Thymus (tissue), 11 donors: ENCODE measurements at regions not wholly inside any gene's neighbourhood (a gene's known extent, or its start where the extent isn't known, plus 50 kb on each side); places are given as distances from the start of the nearest gene placed in this dataset.
A peak's percentile ranks its signal among the peaks of the same experiment; 100 is the strongest.
"Not testable (repeated sequence)": the region's sequence is repeated elsewhere in the genome, so short reads cannot be mapped to it uniquely, and the experiment has no call there.

ENCODE experiments used
- DNase-seq, 9 donors: peaks; one replicate each; pipeline ENCODE4 v3.0.0-alpha.2; 2013; ENCODE audit warnings: low spot score in 9 of 9, low read depth in 6 of 9, missing footprints in 1 of 9
- H3K27ac ChIP-seq, 2 donors: one replicate each; pipeline ENCODE4 v1.5.1; 2013; ENCODE audit warnings: control low read depth in 1 of 2, low read depth in 1 of 2, low read length in 1 of 2, mild to moderate bottlenecking in 1 of 2, moderate library complexity in 1 of 2
- H3K27me3 ChIP-seq, 2 donors: one replicate each; pipeline ENCODE4 v1.5.1; 2013; ENCODE audit warnings: low read length in 1 of 2; ENCODE audit not compliant: control insufficient read depth in 2 of 2, insufficient read depth in 1 of 2
- H3K36me3 ChIP-seq, 2 donors: one replicate each; pipeline ENCODE4 v1.5.1; 2013; ENCODE audit warnings: low read length in 1 of 2, mild to moderate bottlenecking in 1 of 2, moderate library complexity in 1 of 2; ENCODE audit not compliant: control insufficient read depth in 2 of 2, insufficient read depth in 2 of 2
- H3K4me1 ChIP-seq, 2 donors: one replicate each; pipeline ENCODE4 v1.5.1; 2013; ENCODE audit warnings: low read length in 2 of 2; ENCODE audit not compliant: control insufficient read depth in 2 of 2, insufficient read depth in 2 of 2
- H3K4me3 ChIP-seq, 2 donors: one replicate each; pipeline ENCODE4 v1.5.1; 2013; ENCODE audit warnings: low read length in 2 of 2, control low read depth in 1 of 2, mild to moderate bottlenecking in 1 of 2
- H3K9me3 ChIP-seq, 2 donors: one replicate each; pipeline ENCODE4 v1.5.1; 2013; ENCODE audit warnings: low read length in 1 of 2, mild to moderate bottlenecking in 1 of 2; ENCODE audit not compliant: control insufficient read depth in 2 of 2, insufficient read depth in 1 of 2
- WGBS: extraction: QIAGEN DNeasy Blood & Tissue Kit; methylation state at CpG from one replicate; pipeline ENCODE4 v1.1.7; 2013; 5-methylcytosine and 5-hydroxymethylcytosine counted together
- donor health status: healthy.

- Histone ChIP-seq H3K4me3 (no peak overlapping the region), H3K9me3 (no peaks in the 10 kb centered on the region), H3K36me3 (no peaks in the 10 kb centered on the region), H3K4me1 (peaks cover 5 to 11% of the 10 kb centered on the region in 2 donors), H3K27ac (no peak overlapping the region), H3K27me3 (no peaks in the 10 kb centered on the region)
- no peak for DNase-seq
- WGBS, result 94% methylated on average over 2 of the region's 2 CpGs
Observed at GRCh38 chr10:3559011-3559410, 226.0 kb downstream of the KLF6 start.

- not testable (repeated sequence) for H3K9me3 ChIP-seq
Observed at GRCh38 chr10:3556191-3557017, 228.6 kb downstream of the KLF6 start.

DNA sequence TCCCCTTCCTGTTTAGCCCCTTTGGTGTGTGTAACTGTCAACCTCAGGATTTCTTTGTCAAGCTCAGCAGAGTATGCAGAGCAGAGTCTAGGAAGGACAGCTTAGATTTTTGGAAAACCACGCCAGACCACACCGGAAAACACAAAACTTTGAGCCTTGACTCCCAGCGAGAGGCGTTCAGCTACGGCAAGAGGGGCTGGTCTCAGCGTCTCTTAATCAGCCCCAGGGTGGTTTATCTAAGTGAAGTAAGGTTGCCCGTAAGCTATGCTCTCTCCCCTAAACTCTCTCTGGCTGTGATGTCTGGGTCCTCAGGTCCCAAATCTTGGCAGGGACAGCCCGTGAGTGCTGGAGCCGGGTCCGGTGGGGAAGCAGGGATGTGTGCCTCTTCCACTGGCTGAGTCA, 230.9 kb downstream of the KLF6 start:
- WGBS, result 7% methylated on average over 10 of the region's 10 CpGs
- no peak overlapping the region for H3K27ac ChIP-seq
- H3K27me3 ChIP-seq, result no peaks in the 10 kb centered on the region
- H3K4me3 ChIP-seq, result no peak overlapping the region
- no peaks in the 10 kb centered on the region for H3K36me3 ChIP-seq
- peak in 3 of 9 donors; percentile 22 to 63 (median 43) for DNase-seq
- H3K9me3 ChIP-seq, result no peaks in the 10 kb centered on the region
- peaks cover 6 to 14% of the 10 kb centered on the region in 2 donors for H3K4me1 ChIP-seq

More at GRCh38 chr10:3556191-3557017, 228.6 kb downstream of the KLF6 start:
- H3K27me3 ChIP-seq, H3K27ac ChIP-seq, DNase-seq, H3K36me3 ChIP-seq, H3K4me3 ChIP-seq: not testable (repeated sequence)
- 82% methylated on average over 46 of the region's 46 CpGs for WGBS
- H3K4me1 ChIP-seq, result peaks cover 6 to 14% of the 10 kb centered on the region in 2 donors

GRCh38 chr10:3552281-3552680, 232.7 kb downstream of the KLF6 start:
- H3K9me3 ChIP-seq, result peaks cover 0 to 4% of the 10 kb centered on the region in 2 donors
- no peak overlapping the region for H3K4me3 ChIP-seq
- peaks cover 6 to 14% of the 10 kb centered on the region in 2 donors for H3K4me1 ChIP-seq
- no peak overlapping the region for H3K27ac ChIP-seq
- WGBS, result 86% methylated on average over 9 of the region's 9 CpGs
- no peaks in the 10 kb centered on the region for H3K36me3 ChIP-seq
- H3K27me3 ChIP-seq, result no peaks in the 10 kb centered on the region
- DNase-seq, result no peak

DNA sequence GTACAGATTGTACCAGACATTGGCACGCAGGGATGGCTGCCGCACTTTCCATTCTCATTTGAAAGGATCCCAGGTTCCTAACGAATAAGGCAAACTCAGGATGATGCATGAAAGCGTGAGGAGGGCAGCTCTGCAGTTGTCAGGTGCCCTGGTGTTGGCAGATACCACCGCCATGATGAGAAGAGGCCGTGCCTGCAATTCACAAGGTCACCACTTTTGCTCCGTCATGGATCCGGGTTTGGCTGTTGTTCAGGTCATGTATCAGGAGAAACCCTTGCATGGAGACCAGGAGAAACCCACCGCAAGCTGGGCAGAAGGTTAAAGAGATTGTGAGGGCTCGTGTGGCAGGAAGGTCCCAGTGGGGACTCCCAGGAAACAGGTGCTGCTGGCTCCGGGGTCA, 233.2 kb downstream of the KLF6 start:
- Histone ChIP-seq H3K4me3 (no peak overlapping the region), H3K27me3 (no peaks in the 10 kb centered on the region), H3K9me3 (peaks cover 0 to 4% of the 10 kb centered on the region in 2 donors), H3K4me1 (peaks cover 6 to 14% of the 10 kb centered on the region in 2 donors), H3K27ac (no peak overlapping the region), H3K36me3 (no peaks in the 10 kb centered on the region)
- WGBS, result 94% methylated on average over 11 of the region's 11 CpGs
- no peak for DNase-seq

DNA sequence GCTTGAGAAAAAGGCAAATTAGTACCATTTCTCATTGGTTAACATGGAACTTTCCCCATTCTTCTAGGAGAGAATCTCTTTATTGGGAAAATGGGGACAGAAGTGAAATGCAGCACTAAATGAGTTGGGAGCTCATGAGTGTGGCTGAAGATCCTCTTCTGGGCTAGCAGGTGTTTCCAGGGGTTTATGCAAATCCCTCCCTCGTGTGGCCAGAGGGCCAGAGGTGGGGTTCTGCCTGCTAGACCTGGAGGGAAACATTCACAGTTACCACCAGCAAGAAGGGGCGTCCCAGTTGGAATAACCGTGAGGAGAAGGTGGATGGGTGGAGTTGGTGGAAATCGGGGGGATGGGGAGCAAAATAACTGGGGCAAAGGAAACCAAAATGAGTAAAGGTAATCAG, 235.9 kb downstream of the KLF6 start:
- no peak overlapping the region for H3K4me3 ChIP-seq
- DNase-seq, result no peak
- 74% methylated on average over 4 of the region's 4 CpGs for WGBS
- peaks cover 2 to 4% of the 10 kb centered on the region in 2 donors for H3K4me1 ChIP-seq
- H3K27ac ChIP-seq, result no peak overlapping the region
- H3K9me3 ChIP-seq, result peaks cover 0 to 4% of the 10 kb centered on the region in 2 donors
- H3K36me3 ChIP-seq, result no peaks in the 10 kb centered on the region
- H3K27me3 ChIP-seq, result no peaks in the 10 kb centered on the region

- H3K27ac ChIP-seq, result no peak overlapping the region
- H3K9me3 ChIP-seq, result peaks cover 0 to 4% of the 10 kb centered on the region in 2 donors
- WGBS, result 99% methylated on average over 1 of the region's 1 CpG
- no peaks in the 10 kb centered on the region for H3K27me3 ChIP-seq
- peaks cover 0 to 2% of the 10 kb centered on the region in 2 donors for H3K4me1 ChIP-seq
- H3K36me3 ChIP-seq, result no peaks in the 10 kb centered on the region
- no peak overlapping the region for H3K4me3 ChIP-seq
- DNase-seq, result no peak
Observed at GRCh38 chr10:3548702-3549101, 236.3 kb downstream of the KLF6 start.

GRCh38 chr10:3548076-3548475, 236.9 kb downstream of the KLF6 start:
- H3K4me1 ChIP-seq, result peaks cover 0 to 2% of the 10 kb centered on the region in 2 donors
- H3K27ac ChIP-seq, result no peak overlapping the region
- 76% methylated on average over 7 of the region's 7 CpGs for WGBS
- no peaks in the 10 kb centered on the region for H3K27me3 ChIP-seq
- H3K4me3 ChIP-seq, result no peak overlapping the region
- DNase-seq, result no peak
- no peaks in the 10 kb centered on the region for H3K36me3 ChIP-seq
- peaks cover 0 to 4% of the 10 kb centered on the region in 2 donors for H3K9me3 ChIP-seq

- H3K36me3 ChIP-seq, result no peaks in the 10 kb centered on the region
- H3K27ac ChIP-seq, result no peak overlapping the region
- H3K4me3 ChIP-seq, result no peak overlapping the region
- 96% methylated on average over 4 of the region's 4 CpGs for WGBS
- peaks cover 0 to 4% of the 10 kb centered on the region in 2 donors for H3K9me3 ChIP-seq
- H3K4me1 ChIP-seq, result no peaks in the 10 kb centered on the region
- no peak for DNase-seq
- H3K27me3 ChIP-seq, result no peaks in the 10 kb centered on the region
Observed at GRCh38 chr10:3544561-3544960, 240.4 kb downstream of the KLF6 start.
